ENCODE measurements at regions not wholly inside any gene's neighbourhood (a gene's known extent, or its start where the extent isn't known, plus 50 kb on each side); places are given as distances from the start of the nearest gene placed in this dataset.

GRCh38 chr1:96358057-96358456 lies 363.5 kb upstream of the PTBP2 start:
- Histone ChIP-seq H2BK12ac (ENCODE audit: low read depth, low read length) (no peak overlapping the region), H4K5ac (ENCODE audit: insufficient read length, low read depth, low read length) (no peak overlapping the region), H3K27me3 (replicated peaks in 1 of 4; ENCODE audit: control insufficient read depth in 3 of 4, extremely low read depth in 1 of 4, insufficient read depth in 3 of 4, low read length in 3 of 4) (no peaks in the 10 kb centered on the region), H2AK5ac (ENCODE audit: low read depth, low read length) (no peak overlapping the region), H3K23ac (ENCODE audit: insufficient read length) (no peak overlapping the region), H2AFZ (ENCODE audit: low read length) (no peak overlapping the region), H3K4me1 (replicated peaks in 1 of 4; ENCODE audit: control insufficient read depth in 3 of 4, insufficient read depth in 4 of 4, low read length in 3 of 4) (peaks cover 0 to 3% (median 0%) of the 10 kb centered on the region in 4 experiments; a peak in 1 of 7 replicates), H4K8ac (ENCODE audit: extremely low read depth, insufficient read depth, low read length) (no peak overlapping the region), H3K79me1 (ENCODE audit: low read depth, low read length) (no peaks in the 10 kb centered on the region), H3K23me2 (ENCODE audit: low read depth, low read length) (no peaks in the 10 kb centered on the region; the same call in 1 of the 2 replicates), H2BK120ac (replicated peaks; ENCODE audit: low read depth, low read length) (no peak overlapping the region), H4K20me1 (replicated peaks in 1 of 2; ENCODE audit: control insufficient read depth in 1 of 2, insufficient read depth in 2 of 2, low read length in 2 of 2) (no peaks in the 10 kb centered on the region), H3K4me2 (ENCODE audit: insufficient read depth in 1 of 2, low read depth in 2 of 2, low read length in 2 of 2) (no peak overlapping the region), H4K91ac (replicated peaks; ENCODE audit: insufficient read length, low read length) (no peak overlapping the region), H3K36me3 (ENCODE audit: control insufficient read depth in 2 of 4, insufficient read depth in 4 of 4, low read length in 3 of 4) (no peaks in the 10 kb centered on the region), H3K56ac (replicated peaks; ENCODE audit: insufficient read length, low read depth, low read length) (no peak overlapping the region), H3K9ac (replicated peaks in 1 of 4; ENCODE audit: extremely low read depth in 1 of 4, low read depth in 3 of 4, low read length in 3 of 4) (no peak overlapping the region), H2BK20ac (ENCODE audit: low read length) (no peak overlapping the region), H3K9me3 (ENCODE audit: insufficient read depth in 2 of 2, low read depth in 1 of 2, low read length in 1 of 2) (no peaks in the 10 kb centered on the region), H2BK15ac (ENCODE audit: low read length) (no peak overlapping the region), H3K27ac (ENCODE audit: low read depth, low read length) (no peak overlapping the region), H3K14ac (ENCODE audit: insufficient read length) (no peak overlapping the region), H3K18ac (ENCODE audit: extremely low read depth, low read length) (no peak overlapping the region), H2BK5ac (ENCODE audit: low read depth, low read length) (no peak overlapping the region), H3K4ac (replicated peaks; ENCODE audit: insufficient read length, low read depth, low read length) (no peak overlapping the region), H3K4me3 (ENCODE audit: extremely low read depth in 1 of 4, insufficient read depth in 2 of 4, low read depth in 3 of 4, low read length in 4 of 4) (no peak overlapping the region), H3K79me2 (ENCODE audit: control insufficient read depth in 1 of 2, insufficient read depth in 2 of 2, low read length in 2 of 2) (no peaks in the 10 kb centered on the region)
- CTCF ChIA-PET (ENCODE audit: partially characterized antibody) = no interaction called here
- POLR2A ChIA-PET (ENCODE audit: partially characterized antibody) = no interaction called here
- DNase-seq (ENCODE audit: low read depth in 1 of 2, low spot score in 2 of 2) = no peak
- WGBS, 2 experiments (ENCODE audit: extremely low coverage in 1 of 2, insufficient coverage in 1 of 2, insufficient read length in 1 of 2, insufficient replicate concordance in 2 of 2, low coverage in 1 of 2, low lambda C conversion rate in 2 of 2, missing lambda C conversion rate in 1 of 2) = 96% methylated on average over 3 of the region's 3 CpGs; no CpG with 5 or more reads in 1 of the 2 experiments
- no peak for FAIRE-seq
- no peak for TF ChIP-seq TEAD4 (IDR thresholded peaks at IDR 0.05; ENCODE audit: low read depth, low read length)
- TF ChIP-seq TCF12 (IDR thresholded peaks at IDR 0.05; ENCODE audit: low read depth, low read length) = no peak
- TF ChIP-seq SIX5 (IDR thresholded peaks at IDR 0.05; ENCODE audit: low read depth, low read length) = no peak
- no peak for TF ChIP-seq CTCF (IDR thresholded peaks at IDR 0.05; ENCODE audit: control extremely low read depth in 1 of 3, insufficient read depth in 1 of 3, low read depth in 1 of 3, low read length in 3 of 3)
- TF ChIP-seq TAF7 (optimal IDR thresholded peaks at IDR 0.05; ENCODE audit: borderline replicate concordance, low read depth, low read length) = no peak
- no peak for TF ChIP-seq NANOG (IDR thresholded peaks at IDR 0.05; ENCODE audit: insufficient read depth, low read depth, low read length, poor library complexity, severe bottlenecking)
- no peak for TF ChIP-seq SRF (IDR thresholded peaks at IDR 0.05; ENCODE audit: low read depth, low read length)
- TF ChIP-seq KDM5A (IDR thresholded peaks at IDR 0.05; ENCODE audit: low read length) = no peak
- TF ChIP-seq POU5F1 (IDR thresholded peaks at IDR 0.05; ENCODE audit: low read depth, low read length) = no peak
- TF ChIP-seq CBX5 (IDR thresholded peaks at IDR 0.05; ENCODE audit: low read depth, low read length) = no peak
- TF ChIP-seq KDM1A (IDR thresholded peaks at IDR 0.05; ENCODE audit: borderline replicate concordance, low read length) = no peak
- TF ChIP-seq SUZ12 (IDR thresholded peaks at IDR 0.05; ENCODE audit: low read length) = no peak
- no peak for TF ChIP-seq ASH2L (IDR thresholded peaks at IDR 0.05; ENCODE audit: low read length)
- TF ChIP-seq YY1 (IDR thresholded peaks at IDR 0.05; ENCODE audit: low read depth, low read length) = no peak

Data from H1 (cell line).